Transverse colon (tissue), 4 donors: ENCODE measurements at regions not wholly inside any gene's neighbourhood (a gene's known extent, or its start where the extent isn't known, plus 50 kb on each side); places are given as distances from the start of the nearest gene placed in this dataset.

ENCODE experiments used
- DNase-seq: peaks from one replicate; pipeline ENCODE4 v3.0.0-alpha.2; 2019
- H3K27ac ChIP-seq, 4 donors: fragments of 200-600 bp; sonication (generic); 2 replicates each; pipeline ENCODE4 v1.5.1; 2016 to 2018; ENCODE audit warnings: inconsistent platforms in 4 of 4
- H3K27me3 ChIP-seq: fragments of 200-600 bp; sonication (generic); 2 replicates; pipeline ENCODE4 v1.5.1; 2017; ENCODE audit warnings: inconsistent platforms
- H3K36me3 ChIP-seq, 4 donors: fragments of 200-600 bp; sonication (generic); 2 replicates each; pipeline ENCODE4 v1.5.1; 2017 to 2019; ENCODE audit warnings: inconsistent platforms in 4 of 4
- H3K4me1 ChIP-seq, 4 donors: fragments of 200-600 bp; sonication (generic); 2 replicates each; pipeline ENCODE4 v1.5.1; 2017 to 2020; ENCODE audit warnings: inconsistent platforms in 4 of 4
- H3K4me3 ChIP-seq, 4 donors: fragments of 200-600 bp; sonication (generic); 1 replicate in 1 of 4; 2 replicates in 3 of 4; pipeline versions ENCODE4 v1.5.1 to v1.6.1; 2017 to 2019; ENCODE audit warnings: inconsistent platforms in 4 of 4
- H3K9me3 ChIP-seq, 2 donors: fragments of 200-600 bp; sonication (generic); 2 replicates each; pipeline ENCODE4 v1.5.1; 2017 to 2019; ENCODE audit warnings: inconsistent platforms in 2 of 2
- CTCF ChIP-seq, 5 experiments: fragments of 200-600 bp in 3 of 5; fragments of 450-650 bp in 2 of 5; sonication (generic) in 3 of 5; IDR thresholded peaks; 1 replicate in 2 of 5; 2 replicates in 3 of 5; pipeline ENCODE4 v1.5.1; 2016 to 2017; ENCODE audit warnings: antibody characterized with exemption in 5 of 5, inconsistent platforms in 3 of 5, mild to moderate bottlenecking in 2 of 5, moderate library complexity in 1 of 5
- EP300 ChIP-seq: sonication (generic); formaldehyde crosslinking; IDR thresholded peaks from one replicate; pipeline ENCODE4 v1.6.1; 2017; ENCODE audit warnings: antibody characterized with exemption, low read depth
- POLR2A ChIP-seq: fragments of 450-650 bp; IDR thresholded peaks from one replicate; pipeline ENCODE4 v1.6.1; 2016; ENCODE audit warnings: antibody characterized with exemption, mild to moderate bottlenecking, moderate library complexity
- POLR2AphosphoS5 ChIP-seq, 3 donors: sonication (generic); formaldehyde crosslinking; IDR thresholded peaks; one replicate each; pipeline ENCODE4 v1.6.1; 2016; ENCODE audit warnings: antibody characterized with exemption in 3 of 3
- WGBS, 2 donors: methylation state at CpG; one replicate each; pipeline ENCODE4 v1.1.5; 2018; ENCODE audit warnings: low coverage in 1 of 2; 5-methylcytosine and 5-hydroxymethylcytosine counted together
- in situ Hi-C, 4 donors: fragments of 200-750 bp; cut with MboI; loops; one replicate each; pipeline versions ENCODE4 v1.15.0 to v1.15.1; 2017; ENCODE audit warnings: low sequenced_read_pairs in 3 of 4, low pct_ligation_motif_present in 1 of 4, low pct_unique_long_range_greater_than_20kb in 1 of 4
- intact Hi-C: fragments of 100-400 bp; cut with DNase I; formaldehyde crosslinking; loops from one replicate; pipeline ENCODE4 v1.15.1; 2023; ENCODE audit warnings: low total_unique reads

GRCh38 chr1:187947359-187947758 is 1118.6 kb downstream of the PLA2G4A start:
- Histone ChIP-seq H3K4me1 (no peaks in the 10 kb centered on the region), H3K4me3 (no peak overlapping the region), H3K27me3 (no peaks in the 10 kb centered on the region), H3K9me3 (peaks cover 2 to 13% of the 10 kb centered on the region in 2 donors), H3K27ac (no peak overlapping the region), H3K36me3 (no peaks in the 10 kb centered on the region)
- intact Hi-C loops, result no loop called here
- DNase-seq, result no peak
- TF ChIP-seq EP300, result no peak
- TF ChIP-seq CTCF (IDR thresholded peaks at IDR 0.05), result no peak
- TF ChIP-seq POLR2AphosphoS5 (IDR thresholded peaks at IDR 0.05), result no peak
- in situ Hi-C loops, result no loop called here

GRCh38 chr1:187948170-187948794 is 1119.5 kb downstream of the PLA2G4A start:
- TF ChIP-seq CTCF (IDR thresholded peaks at IDR 0.05), result no peak
- no peak for TF ChIP-seq EP300
- TF ChIP-seq POLR2A, result no peak
- no peak for TF ChIP-seq POLR2AphosphoS5 (IDR thresholded peaks at IDR 0.05)
- DNase-seq, result no peak
- H3K36me3 ChIP-seq, result no peaks in the 10 kb centered on the region
- intact Hi-C loops (no loop called here), in situ Hi-C loops (no loop called here)
- H3K4me3 ChIP-seq, result no peak overlapping the region
- no peaks in the 10 kb centered on the region for H3K4me1 ChIP-seq
- no peak overlapping the region for H3K27ac ChIP-seq
- WGBS, 2 donors, result 57 to 64% methylated on average over 1 of the region's 1 CpG
- H3K9me3 ChIP-seq, result peaks cover 2 to 13% of the 10 kb centered on the region in 2 donors
- H3K27me3 ChIP-seq, result no peaks in the 10 kb centered on the region

- Histone ChIP-seq H3K4me3 (no peak overlapping the region), H3K27ac (no peak overlapping the region), H3K9me3 (peaks cover 2 to 6% of the 10 kb centered on the region in 2 donors), H3K36me3 (no peaks in the 10 kb centered on the region), H3K27me3 (no peaks in the 10 kb centered on the region), H3K4me1 (no peaks in the 10 kb centered on the region)
- in situ Hi-C loops, result no loop called here
- no peak for TF ChIP-seq POLR2AphosphoS5 (IDR thresholded peaks at IDR 0.05)
- TF ChIP-seq POLR2A, result no peak
- no peak for TF ChIP-seq EP300
- no peak for TF ChIP-seq CTCF (IDR thresholded peaks at IDR 0.05)
- 81 to 83% methylated on average over 1 of the region's 1 CpG for WGBS, 2 donors
- intact Hi-C loops, result no loop called here
- no peak for DNase-seq
These were observed 1120.8 kb downstream of the PLA2G4A start for GRCh38 chr1:187949567-187949966.

GRCh38 chr1:187951817-187952216 is 1123.1 kb downstream of the PLA2G4A start:
- DNase-seq, result no peak
- H3K27me3 ChIP-seq, result no peaks in the 10 kb centered on the region
- no peaks in the 10 kb centered on the region for H3K4me1 ChIP-seq
- intact Hi-C loops (no loop called here), in situ Hi-C loops (no loop called here)
- no peak overlapping the region for H3K4me3 ChIP-seq
- peaks cover 0 to 2% of the 10 kb centered on the region in 2 donors for H3K9me3 ChIP-seq
- TF ChIP-seq POLR2AphosphoS5 (IDR thresholded peaks at IDR 0.05) (no peak), POLR2A (no peak), EP300 (no peak), CTCF (IDR thresholded peaks at IDR 0.05) (no peak)
- no peaks in the 10 kb centered on the region for H3K36me3 ChIP-seq
- no peak overlapping the region for H3K27ac ChIP-seq
